ENCODE measurements at regions not wholly inside any gene's neighbourhood (a gene's known extent, or its start where the extent isn't known, plus 50 kb on each side); places are given as distances from the start of the nearest gene placed in this dataset.

DNA sequence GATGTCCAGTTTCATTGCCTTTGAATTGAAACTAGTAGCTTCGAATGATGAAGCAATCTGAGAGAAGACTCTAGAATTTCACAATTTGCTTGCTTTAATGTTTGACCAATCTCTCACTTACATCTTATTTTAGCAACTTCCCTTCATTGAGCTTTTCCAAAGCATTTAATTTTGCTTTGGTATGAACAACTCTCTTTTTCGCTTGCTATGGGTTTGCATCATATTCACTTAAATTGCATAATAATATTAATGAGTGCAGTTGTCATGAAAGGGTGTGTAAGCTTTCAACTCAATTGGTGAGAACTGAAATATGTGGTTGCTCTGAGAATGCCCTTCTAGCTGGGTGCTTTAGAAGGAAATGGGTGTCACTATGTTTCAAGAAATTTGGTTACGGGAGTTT is 309.2 kb downstream of the HLX start:
- no peak overlapping the region for H3K4me3 Mint-ChIP-seq (ENCODE audit: unreplicated experiment)
- H3K27ac Mint-ChIP-seq (ENCODE audit: unreplicated experiment) = no peak overlapping the region
- no peaks in the 10 kb centered on the region for H3K4me1 Mint-ChIP-seq (ENCODE audit: low read depth)
- H3K9me3 Mint-ChIP-seq (ENCODE audit: low read depth) = no peaks in the 10 kb centered on the region
- peaks cover 11% of the 10 kb centered on the region for H3K27me3 Mint-ChIP-seq (ENCODE audit: low read depth)
- peaks cover 2% of the 10 kb centered on the region for H3K36me3 Mint-ChIP-seq (ENCODE audit: low read depth)
- TF ChIP-seq, protein P1, sequence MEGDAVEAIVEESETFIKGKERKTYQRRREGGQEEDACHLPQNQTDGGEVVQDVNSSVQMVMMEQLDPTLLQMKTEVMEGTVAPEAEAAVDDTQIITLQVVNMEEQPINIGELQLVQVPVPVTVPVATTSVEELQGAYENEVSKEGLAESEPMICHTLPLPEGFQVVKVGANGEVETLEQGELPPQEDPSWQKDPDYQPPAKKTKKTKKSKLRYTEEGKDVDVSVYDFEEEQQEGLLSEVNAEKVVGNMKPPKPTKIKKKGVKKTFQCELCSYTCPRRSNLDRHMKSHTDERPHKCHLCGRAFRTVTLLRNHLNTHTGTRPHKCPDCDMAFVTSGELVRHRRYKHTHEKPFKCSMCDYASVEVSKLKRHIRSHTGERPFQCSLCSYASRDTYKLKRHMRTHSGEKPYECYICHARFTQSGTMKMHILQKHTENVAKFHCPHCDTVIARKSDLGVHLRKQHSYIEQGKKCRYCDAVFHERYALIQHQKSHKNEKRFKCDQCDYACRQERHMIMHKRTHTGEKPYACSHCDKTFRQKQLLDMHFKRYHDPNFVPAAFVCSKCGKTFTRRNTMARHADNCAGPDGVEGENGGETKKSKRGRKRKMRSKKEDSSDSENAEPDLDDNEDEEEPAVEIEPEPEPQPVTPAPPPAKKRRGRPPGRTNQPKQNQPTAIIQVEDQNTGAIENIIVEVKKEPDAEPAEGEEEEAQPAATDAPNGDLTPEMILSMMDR (IDR thresholded peaks at IDR 0.05) = no peak
- DNase-seq (ENCODE audit: low spot score) = no peak

DNA sequence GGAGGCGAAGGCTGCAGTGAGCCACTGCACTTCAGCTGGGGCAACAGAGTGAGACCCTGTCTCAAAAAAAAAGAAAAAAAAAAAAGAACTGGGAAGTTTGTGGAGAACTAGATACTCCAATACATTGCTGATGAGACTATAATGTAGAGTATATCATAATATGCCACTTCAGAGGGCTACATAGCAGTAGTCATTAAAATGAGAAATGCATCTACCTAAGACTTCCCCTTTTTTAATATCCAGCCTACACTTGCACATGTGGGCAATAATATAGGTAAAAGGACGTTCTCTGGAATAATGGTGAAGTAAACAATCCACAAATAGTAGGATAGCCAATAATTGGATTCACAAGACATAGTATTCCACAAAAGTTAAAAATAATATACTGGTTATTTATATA is 311.0 kb downstream of the HLX start:
- TF ChIP-seq, protein P1 (IDR thresholded peaks at IDR 0.05) = no peak
- Mint-ChIP-seq H3K4me3 (ENCODE audit: unreplicated experiment) (no peak overlapping the region), H3K36me3 (ENCODE audit: low read depth) (peaks cover 1% of the 10 kb centered on the region), H3K4me1 (ENCODE audit: low read depth) (no peaks in the 10 kb centered on the region), H3K27me3 (ENCODE audit: low read depth) (peaks cover 2% of the 10 kb centered on the region), H3K27ac (ENCODE audit: unreplicated experiment) (no peak overlapping the region), H3K9me3 (ENCODE audit: low read depth) (no peaks in the 10 kb centered on the region)
- no peak for DNase-seq (ENCODE audit: low spot score)

- Mint-ChIP-seq H3K4me1 (ENCODE audit: low read depth) (no peaks in the 10 kb centered on the region), H3K4me3 (ENCODE audit: unreplicated experiment) (no peak overlapping the region), H3K27ac (ENCODE audit: unreplicated experiment) (no peak overlapping the region), H3K36me3 (ENCODE audit: low read depth) (no peaks in the 10 kb centered on the region), H3K9me3 (ENCODE audit: low read depth) (peaks cover 13% of the 10 kb centered on the region), H3K27me3 (ENCODE audit: low read depth) (no peaks in the 10 kb centered on the region)
- DNase-seq (ENCODE audit: low spot score) = no peak
- TF ChIP-seq, protein P1 (IDR thresholded peaks at IDR 0.05) = no peak
Observed at GRCh38 chr1:221192055-221192454, 312.8 kb downstream of the HLX start.

GRCh38 chr1:221200464-221200863 is 321.2 kb downstream of the HLX start:
- Mint-ChIP-seq H3K4me3 (ENCODE audit: unreplicated experiment) (no peak overlapping the region), H3K4me1 (ENCODE audit: low read depth) (no peaks in the 10 kb centered on the region), H3K27me3 (ENCODE audit: low read depth) (peaks cover 4% of the 10 kb centered on the region), H3K36me3 (ENCODE audit: low read depth) (peaks cover 3% of the 10 kb centered on the region), H3K27ac (ENCODE audit: unreplicated experiment) (no peak overlapping the region), H3K9me3 (ENCODE audit: low read depth) (peaks cover 23% of the 10 kb centered on the region)
- no peak for DNase-seq (ENCODE audit: low spot score)
- TF ChIP-seq, protein P1 (IDR thresholded peaks at IDR 0.05) = no peak

- Mint-ChIP-seq H3K27me3 (ENCODE audit: low read depth) (peaks cover 4% of the 10 kb centered on the region), H3K27ac (ENCODE audit: unreplicated experiment) (no peak overlapping the region), H3K4me3 (ENCODE audit: unreplicated experiment) (no peak overlapping the region), H3K9me3 (ENCODE audit: low read depth) (peaks cover 12% of the 10 kb centered on the region), H3K4me1 (ENCODE audit: low read depth) (no peaks in the 10 kb centered on the region), H3K36me3 (ENCODE audit: low read depth) (peaks cover 3% of the 10 kb centered on the region)
- TF ChIP-seq, protein P1 (IDR thresholded peaks at IDR 0.05) = no peak
- DNase-seq (ENCODE audit: low spot score) = no peak
Observed at GRCh38 chr1:221201773-221202172, 322.5 kb downstream of the HLX start.
